Type B pancreatic cell (in vitro differentiated cells): ENCODE measurements at regions not wholly inside any gene's neighbourhood (a gene's known extent, or its start where the extent isn't known, plus 50 kb on each side); places are given as distances from the start of the nearest gene placed in this dataset.

ENCODE experiments used
- DNase-seq: peaks from one replicate; pipeline ENCODE4 v3.0.0; 2021; ENCODE audit warnings: mixed read lengths; ENCODE audit not compliant: unreplicated experiment; ENCODE audit errors: extremely low spot score
- H3K27ac Mint-ChIP-seq: 2 replicates; pipeline ENCODE4 v1.8.0; 2021; ENCODE audit warnings: mild to moderate bottlenecking, mixed read lengths
- H3K27me3 Mint-ChIP-seq: 2 replicates; pipeline ENCODE4 v1.8.0; 2021; ENCODE audit warnings: mixed read lengths
- H3K36me3 Mint-ChIP-seq: 2 replicates; pipeline ENCODE4 v1.8.0; 2021; ENCODE audit warnings: mixed read lengths
- H3K4me1 Mint-ChIP-seq: one replicate; pipeline ENCODE4 v1.8.0; 2021; ENCODE audit warnings: mixed read lengths; ENCODE audit not compliant: unreplicated experiment
- H3K4me3 Mint-ChIP-seq: 2 replicates; pipeline ENCODE4 v1.8.0; 2021; ENCODE audit warnings: mild to moderate bottlenecking, mixed read lengths
- H3K9me3 Mint-ChIP-seq: 2 replicates; pipeline ENCODE4 v1.8.0; 2021; ENCODE audit warnings: mixed read lengths
- TF ChIP-seq, protein P1 (sequence below): fragments of 200-600 bp; sonication (generic); conservative IDR thresholded peaks from 2 replicates; pipeline ENCODE4 v1.5.0; 2021; ENCODE audit warnings: antibody characterized with exemption, mild to moderate bottlenecking

- H3K4me1 Mint-ChIP-seq: peaks cover 14% of the 10 kb centered on the region
- H3K27me3 Mint-ChIP-seq: peaks cover 8% of the 10 kb centered on the region
- DNase-seq: no peak
- TF ChIP-seq, protein P1, sequence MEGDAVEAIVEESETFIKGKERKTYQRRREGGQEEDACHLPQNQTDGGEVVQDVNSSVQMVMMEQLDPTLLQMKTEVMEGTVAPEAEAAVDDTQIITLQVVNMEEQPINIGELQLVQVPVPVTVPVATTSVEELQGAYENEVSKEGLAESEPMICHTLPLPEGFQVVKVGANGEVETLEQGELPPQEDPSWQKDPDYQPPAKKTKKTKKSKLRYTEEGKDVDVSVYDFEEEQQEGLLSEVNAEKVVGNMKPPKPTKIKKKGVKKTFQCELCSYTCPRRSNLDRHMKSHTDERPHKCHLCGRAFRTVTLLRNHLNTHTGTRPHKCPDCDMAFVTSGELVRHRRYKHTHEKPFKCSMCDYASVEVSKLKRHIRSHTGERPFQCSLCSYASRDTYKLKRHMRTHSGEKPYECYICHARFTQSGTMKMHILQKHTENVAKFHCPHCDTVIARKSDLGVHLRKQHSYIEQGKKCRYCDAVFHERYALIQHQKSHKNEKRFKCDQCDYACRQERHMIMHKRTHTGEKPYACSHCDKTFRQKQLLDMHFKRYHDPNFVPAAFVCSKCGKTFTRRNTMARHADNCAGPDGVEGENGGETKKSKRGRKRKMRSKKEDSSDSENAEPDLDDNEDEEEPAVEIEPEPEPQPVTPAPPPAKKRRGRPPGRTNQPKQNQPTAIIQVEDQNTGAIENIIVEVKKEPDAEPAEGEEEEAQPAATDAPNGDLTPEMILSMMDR: no peak
- no peak overlapping the region for H3K27ac Mint-ChIP-seq
- H3K4me3 Mint-ChIP-seq: no peak overlapping the region
- H3K9me3 Mint-ChIP-seq: peaks cover 15% of the 10 kb centered on the region
- no peaks in the 10 kb centered on the region for H3K36me3 Mint-ChIP-seq
Measured at GRCh38 chr9:115412656-115413055, 294.7 kb upstream of the TNC start.

- Mint-ChIP-seq H3K4me3 (no peak overlapping the region), H3K9me3 (peaks cover 14% of the 10 kb centered on the region), H3K27me3 (peaks cover 8% of the 10 kb centered on the region), H3K27ac (no peak overlapping the region), H3K4me1 (peaks cover 14% of the 10 kb centered on the region), H3K36me3 (no peaks in the 10 kb centered on the region)
- TF ChIP-seq, protein P1: no peak
- DNase-seq: no peak
Measured at GRCh38 chr9:115413304-115413703, 295.3 kb upstream of the TNC start.

DNA sequence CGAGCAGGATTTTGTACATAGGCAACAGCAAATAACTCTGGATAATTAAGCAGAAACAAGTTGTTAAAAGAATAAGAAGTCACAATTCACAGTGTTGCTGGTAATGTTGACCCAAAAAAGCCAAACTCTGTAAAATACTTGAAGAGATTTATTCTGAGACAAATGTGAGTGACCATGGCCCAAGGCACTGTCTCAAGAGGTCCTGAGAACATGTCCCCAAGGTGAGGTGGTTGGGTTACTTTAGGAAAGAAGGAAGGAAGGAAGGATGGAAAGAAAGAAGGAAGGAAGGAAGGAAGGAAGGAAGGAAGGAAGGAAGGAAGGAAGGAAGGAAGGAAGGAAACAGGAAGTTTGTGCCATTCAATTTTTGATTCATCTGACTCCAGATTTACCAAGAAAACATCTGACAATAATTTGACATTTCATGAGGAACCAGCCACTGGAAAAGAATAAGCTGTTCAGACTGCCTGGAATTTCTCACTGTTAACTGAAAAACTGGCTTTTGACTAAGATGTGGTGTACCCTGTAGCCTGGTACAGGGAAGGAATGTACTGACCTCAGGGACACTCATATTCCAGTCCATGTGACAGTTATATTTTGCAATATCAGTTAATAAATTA lies 295.9 kb upstream of the TNC start:
- H3K9me3 Mint-ChIP-seq: peaks cover 8% of the 10 kb centered on the region
- peaks cover 14% of the 10 kb centered on the region for H3K4me1 Mint-ChIP-seq
- DNase-seq: no peak
- H3K27me3 Mint-ChIP-seq: peaks cover 8% of the 10 kb centered on the region
- no peak overlapping the region for H3K27ac Mint-ChIP-seq
- TF ChIP-seq, protein P1: no peak
- no peaks in the 10 kb centered on the region for H3K36me3 Mint-ChIP-seq
- no peak overlapping the region for H3K4me3 Mint-ChIP-seq

GRCh38 chr9:115414561-115414960 lies 296.6 kb upstream of the TNC start:
- no peak overlapping the region for H3K27ac Mint-ChIP-seq
- no peaks in the 10 kb centered on the region for H3K36me3 Mint-ChIP-seq
- peaks cover 14% of the 10 kb centered on the region for H3K4me1 Mint-ChIP-seq
- peaks cover 1% of the 10 kb centered on the region for H3K9me3 Mint-ChIP-seq
- no peak for DNase-seq
- no peak overlapping the region for H3K4me3 Mint-ChIP-seq
- peaks cover 8% of the 10 kb centered on the region for H3K27me3 Mint-ChIP-seq
- TF ChIP-seq, protein P1: no peak

- TF ChIP-seq, protein P1: no peak
Measured at GRCh38 chr9:115415450-115415849, 297.5 kb upstream of the TNC start.

More at GRCh38 chr9:115415450-115415849, 297.5 kb upstream of the TNC start:
- H3K27ac Mint-ChIP-seq: no peak overlapping the region
- H3K4me3 Mint-ChIP-seq: no peak overlapping the region
- H3K9me3 Mint-ChIP-seq: peaks cover under 1% of the 10 kb centered on the region
- no peak for DNase-seq
- peaks cover 6% of the 10 kb centered on the region for H3K27me3 Mint-ChIP-seq
- peaks cover 14% of the 10 kb centered on the region for H3K4me1 Mint-ChIP-seq
- no peaks in the 10 kb centered on the region for H3K36me3 Mint-ChIP-seq
